C4-2B (cell line): ENCODE measurements at regions not wholly inside any gene's neighbourhood (a gene's known extent, or its start where the extent isn't known, plus 50 kb on each side); places are given as distances from the start of the nearest gene placed in this dataset.

ENCODE experiments used
- ZFX ChIP-seq: fragments of 450-650 bp; IDR thresholded peaks from 2 replicates; pipeline ENCODE4 v1.6.1; 2017
- TF ChIP-seq, protein P1 (sequence below): fragments of 450-650 bp; conservative IDR thresholded peaks from 2 replicates; pipeline ENCODE4 v1.5.1; 2017; ENCODE audit warnings: mild to moderate bottlenecking

DNA sequence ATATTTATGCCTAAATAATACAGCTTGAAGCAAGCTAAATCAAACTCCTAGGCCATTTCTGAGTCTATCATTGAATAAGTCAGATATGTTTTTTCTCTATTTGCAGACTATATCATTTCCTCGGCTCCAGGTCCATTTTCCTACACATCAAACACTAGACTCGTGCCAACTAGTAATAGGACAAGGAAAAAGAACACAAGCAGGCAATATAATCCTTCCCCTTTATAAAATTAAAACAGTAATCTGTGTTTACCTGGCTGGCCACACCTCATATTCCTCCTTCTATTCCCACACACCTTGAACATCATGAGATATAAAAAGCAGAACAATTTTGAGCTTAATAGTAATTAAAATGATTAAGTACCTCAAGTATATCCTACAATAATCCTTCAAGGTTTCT is 325.7 kb downstream of the TFEC start:
- TF ChIP-seq, protein P1, sequence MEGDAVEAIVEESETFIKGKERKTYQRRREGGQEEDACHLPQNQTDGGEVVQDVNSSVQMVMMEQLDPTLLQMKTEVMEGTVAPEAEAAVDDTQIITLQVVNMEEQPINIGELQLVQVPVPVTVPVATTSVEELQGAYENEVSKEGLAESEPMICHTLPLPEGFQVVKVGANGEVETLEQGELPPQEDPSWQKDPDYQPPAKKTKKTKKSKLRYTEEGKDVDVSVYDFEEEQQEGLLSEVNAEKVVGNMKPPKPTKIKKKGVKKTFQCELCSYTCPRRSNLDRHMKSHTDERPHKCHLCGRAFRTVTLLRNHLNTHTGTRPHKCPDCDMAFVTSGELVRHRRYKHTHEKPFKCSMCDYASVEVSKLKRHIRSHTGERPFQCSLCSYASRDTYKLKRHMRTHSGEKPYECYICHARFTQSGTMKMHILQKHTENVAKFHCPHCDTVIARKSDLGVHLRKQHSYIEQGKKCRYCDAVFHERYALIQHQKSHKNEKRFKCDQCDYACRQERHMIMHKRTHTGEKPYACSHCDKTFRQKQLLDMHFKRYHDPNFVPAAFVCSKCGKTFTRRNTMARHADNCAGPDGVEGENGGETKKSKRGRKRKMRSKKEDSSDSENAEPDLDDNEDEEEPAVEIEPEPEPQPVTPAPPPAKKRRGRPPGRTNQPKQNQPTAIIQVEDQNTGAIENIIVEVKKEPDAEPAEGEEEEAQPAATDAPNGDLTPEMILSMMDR = no peak
- no peak for TF ChIP-seq ZFX
